Gastrocnemius medialis (tissue), 4 donors: ENCODE measurements at regions not wholly inside any gene's neighbourhood (a gene's known extent, or its start where the extent isn't known, plus 50 kb on each side); places are given as distances from the start of the nearest gene placed in this dataset.

Experiments used
- CTCF ChIP-seq, 5 experiments: fragments of 450-650 bp in 3 of 5; fragments of 200-600 bp in 2 of 5; sonication (generic) in 2 of 5; IDR thresholded peaks in 4 of 5; conservative IDR thresholded peaks in 1 of 5; 1 replicate in 4 of 5; 2 replicates in 1 of 5; pipeline ENCODE4 v1.5.1; 2016 to 2019; ENCODE audit warnings: antibody characterized with exemption in 5 of 5, mild to moderate bottlenecking in 3 of 5, moderate library complexity in 3 of 5
- POLR2A ChIP-seq, 2 donors: fragments of 450-650 bp; IDR thresholded peaks; one replicate each; pipeline ENCODE4 v1.6.1; 2017; ENCODE audit warnings: antibody characterized with exemption in 2 of 2, mild to moderate bottlenecking in 2 of 2, moderate library complexity in 2 of 2

DNA sequence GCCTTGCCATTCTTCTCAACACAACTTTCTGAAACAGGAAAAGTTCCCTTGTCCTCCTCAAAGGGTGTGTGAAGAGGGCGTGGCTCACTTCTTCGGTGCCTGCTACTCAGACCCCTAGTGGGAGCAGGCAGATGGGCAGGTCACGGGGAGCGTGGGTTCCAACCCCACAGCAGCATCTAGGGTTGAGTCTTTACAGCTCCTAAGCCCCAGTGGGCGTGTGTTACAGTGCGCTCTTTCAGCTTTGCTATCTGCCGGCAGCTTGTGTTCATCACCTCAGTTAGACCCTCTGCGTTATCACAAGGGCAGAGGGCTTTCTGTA lies 57.5 kb upstream of the KLF3 start:
- TF ChIP-seq CTCF (IDR thresholded peaks at IDR 0.05 in 4 of 5, conservative IDR thresholded peaks at IDR 0.05 in 1 of 5), result no peak
- no peak for TF ChIP-seq POLR2A (IDR thresholded peaks at IDR 0.05)
